PC-3 (cell line): ENCODE measurements at regions not wholly inside any gene's neighbourhood (a gene's known extent, or its start where the extent isn't known, plus 50 kb on each side); places are given as distances from the start of the nearest gene placed in this dataset.
"Not testable (repeated sequence)": the region's sequence is repeated elsewhere in the genome, so short reads cannot be mapped to it uniquely, and the experiment has no call there.

Experiments used
- ATAC-seq: fragments of 200-7000 bp; cut with Tn5 transposase; 2 replicates; pipeline ENCODE4 v1.9.1; 2020; ENCODE audit warnings: mild to moderate bottlenecking, moderate library complexity
- BruUV-seq: library from RNA; stranded (reverse); fragments of 400-500 nt; replicated peaks from 2 replicates; lab custom pipeline; 2021; lab: Mats Ljungman, UMichigan
- CTCF ChIA-PET: fragments of 300-600 bp; sonication (Branson Sonifier 250); formaldehyde crosslinking; loops from one replicate; lab custom pipeline; 2022; ENCODE audit warnings: antibody characterized with exemption; lab: Charles Lee
- POLR2A ChIA-PET: fragments of 300-600 bp; sonication (Branson Sonifier 250); formaldehyde crosslinking; loops from one replicate; lab custom pipeline; 2022; ENCODE audit warnings: antibody characterized with exemption; ENCODE audit not compliant: unreplicated experiment; lab: Charles Lee
- DNase-seq: peaks from one replicate; pipeline ENCODE4 v3.0.0-alpha.2; 2015
- H2AFZ ChIP-seq: fragments of 300-600 bp; sonication (generic); 2 replicates; pipeline ENCODE4 v1.6.0; 2016; ENCODE audit warnings: antibody characterized with exemption, low read length
- H3F3A ChIP-seq: fragments of 300-600 bp; sonication (generic); one replicate; pipeline ENCODE4 v1.6.0; 2017; ENCODE audit warnings: antibody characterized with exemption, low read length, control low read depth, mild to moderate bottlenecking; ENCODE audit not compliant: unreplicated experiment
- H3K27ac ChIP-seq: fragments of 300-600 bp; sonication (generic); 2 replicates; pipeline ENCODE4 v1.5.1; 2016; ENCODE audit warnings: mild to moderate bottlenecking, low read length
- H3K27me3 ChIP-seq: fragments of 300-600 bp; sonication (generic); 2 replicates; pipeline ENCODE4 v1.6.1; 2016; ENCODE audit warnings: low read length, mixed read lengths
- H3K36me3 ChIP-seq: fragments of 300-600 bp; sonication (generic); 2 replicates; pipeline ENCODE4 v1.6.1; 2016; ENCODE audit warnings: low read depth, mixed run types, low read length, mixed read lengths
- H3K4me1 ChIP-seq: fragments of 300-600 bp; sonication (generic); 2 replicates; pipeline ENCODE4 v1.5.1; 2016; ENCODE audit warnings: low read length; ENCODE audit not compliant: insufficient read depth
- H3K4me2 ChIP-seq: fragments of 300-600 bp; sonication (generic); 2 replicates; pipeline ENCODE4 v1.6.0; 2016; ENCODE audit warnings: low read length
- H3K4me3 ChIP-seq: fragments of 300-600 bp; sonication (generic); 2 replicates; pipeline ENCODE4 v1.5.1; 2016; ENCODE audit warnings: mild to moderate bottlenecking, low read length, mixed read lengths
- H3K79me2 ChIP-seq: fragments of 300-600 bp; sonication (generic); 2 replicates; pipeline ENCODE4 v1.6.1; 2017; ENCODE audit warnings: low read length, mixed read lengths
- H3K9ac ChIP-seq: fragments of 300-600 bp; sonication (generic); 2 replicates; pipeline ENCODE4 v1.6.0; 2016; ENCODE audit warnings: mild to moderate bottlenecking, low read length
- H3K9me2 ChIP-seq: fragments of 300-600 bp; sonication (generic); replicated peaks from 2 replicates; pipeline ENCODE4 v1.6.1; 2016; ENCODE audit warnings: mixed run types, low read length, mixed read lengths
- H3K9me3 ChIP-seq: fragments of 300-600 bp; sonication (generic); 2 replicates; pipeline ENCODE4 v1.6.1; 2016; ENCODE audit warnings: low read length, mixed read lengths
- H4K20me1 ChIP-seq: fragments of 300-600 bp; sonication (generic); 2 replicates; pipeline ENCODE4 v1.6.1; 2016; ENCODE audit warnings: low read length, mixed read lengths
- CTCF ChIP-seq: fragments of 300-600 bp; sonication (generic); conservative IDR thresholded peaks from 2 replicates; pipeline ENCODE4 v1.5.1; 2017; ENCODE audit warnings: antibody characterized with exemption, low read depth, mild to moderate bottlenecking, low read length
- EZH2 ChIP-seq: fragments of 300-600 bp; sonication (generic); IDR thresholded peaks from one replicate; pipeline ENCODE4 v1.6.1; 2017; ENCODE audit warnings: antibody characterized with exemption, mild to moderate bottlenecking, low read length; ENCODE audit not compliant: unreplicated experiment
- EZH2phosphoT487 ChIP-seq: fragments of 300-600 bp; sonication (generic); IDR thresholded peaks from 2 replicates; pipeline ENCODE4 v1.6.1; 2018; ENCODE audit warnings: mild to moderate bottlenecking, antibody characterized with exemption, low read length, borderline replicate concordance
- intact Hi-C: fragments of 100-400 bp; cut with micrococcal nuclease; formaldehyde crosslinking; loops from 2 replicates; pipeline ENCODE4 v1.9.0; 2023

GRCh38 chr14:57046175-57046574 is 222.5 kb downstream of the EXOC5 start:
- BruUV-seq: no TSS peak
- ChIA-PET POLR2A (no interaction called here), CTCF (no interaction called here)
- intact Hi-C loops: no loop called here
- no peak overlapping the region for H2AFZ ChIP-seq
- no peak overlapping the region for H3K27ac ChIP-seq
- H3K79me2 ChIP-seq: no peaks in the 10 kb centered on the region
- no peak for DNase-seq
- TF ChIP-seq EZH2 (no peak), CTCF (no peak), EZH2phosphoT487 (no peak)
- no peaks in the 10 kb centered on the region for H3K9me3 ChIP-seq
- H3K36me3 ChIP-seq: no peaks in the 10 kb centered on the region
- no peaks in the 10 kb centered on the region for H3K4me1 ChIP-seq
- no peaks in the 10 kb centered on the region for H3K9me2 ChIP-seq
- H4K20me1 ChIP-seq: no peaks in the 10 kb centered on the region
- H3K4me2 ChIP-seq: no peak overlapping the region
- H3F3A ChIP-seq: no peaks in the 10 kb centered on the region
- H3K9ac ChIP-seq: no peak overlapping the region
- H3K4me3 ChIP-seq: no peak overlapping the region
- no peak for ATAC-seq
- peaks cover 81% of the 10 kb centered on the region for H3K27me3 ChIP-seq

GRCh38 chr14:57044101-57044973 is 224.4 kb downstream of the EXOC5 start:
- H3K9me3 ChIP-seq, H3K79me2 ChIP-seq, H3K9ac ChIP-seq, H2AFZ ChIP-seq, H4K20me1 ChIP-seq, intact Hi-C loops, DNase-seq, POLR2A ChIA-PET, BruUV-seq, CTCF ChIA-PET, H3K4me2 ChIP-seq, ATAC-seq, H3K9me2 ChIP-seq, H3K4me1 ChIP-seq, H3K27ac ChIP-seq, H3K4me3 ChIP-seq, H3K36me3 ChIP-seq, H3F3A ChIP-seq: not testable (repeated sequence)
- peaks cover 76% of the 10 kb centered on the region for H3K27me3 ChIP-seq

- no peaks in the 10 kb centered on the region for H3K4me1 ChIP-seq
- no peak overlapping the region for H3K4me3 ChIP-seq
- peaks cover 60% of the 10 kb centered on the region for H3K27me3 ChIP-seq
- POLR2A ChIA-PET: no interaction called here
- H3K36me3 ChIP-seq: no peaks in the 10 kb centered on the region
- TF ChIP-seq EZH2 (no peak), CTCF (no peak), EZH2phosphoT487 (no peak)
- H3K9me3 ChIP-seq: no peaks in the 10 kb centered on the region
- DNase-seq (no peak), ATAC-seq (no peak)
- no peaks in the 10 kb centered on the region for H3F3A ChIP-seq
- CTCF ChIA-PET: no interaction called here
- H3K79me2 ChIP-seq: no peaks in the 10 kb centered on the region
- intact Hi-C loops: no loop called here
- H3K27ac ChIP-seq: no peak overlapping the region
- H4K20me1 ChIP-seq: no peaks in the 10 kb centered on the region
- no peak overlapping the region for H3K4me2 ChIP-seq
- no TSS peak for BruUV-seq
- no peak overlapping the region for H2AFZ ChIP-seq
- H3K9me2 ChIP-seq: no peaks in the 10 kb centered on the region
- no peak overlapping the region for H3K9ac ChIP-seq
These were observed 228.4 kb upstream of the OTX2 start for GRCh38 chr14:57038689-57039088.
